HEK293 (cell line): ENCODE measurements at regions not wholly inside any gene's neighbourhood (a gene's known extent, or its start where the extent isn't known, plus 50 kb on each side); places are given as distances from the start of the nearest gene placed in this dataset.

Source experiments
- CTCF ChIA-PET: fragments of 350-600 bp; formaldehyde crosslinking; extraction: SDS; loops from one replicate; lab custom pipeline; 2021; ENCODE audit warnings: antibody characterized with exemption; lab: Yijun Ruan, JAX
- POLR2A ChIA-PET: fragments of 300-600 bp; formaldehyde crosslinking; extraction: SDS; loops from one replicate; lab custom pipeline; 2020; ENCODE audit warnings: antibody characterized with exemption, inconsistent platforms; lab: Yijun Ruan, JAX
- H3K27ac ChIP-seq: fragments of 200-500 bp; sonication (Bioruptor generic); 2 replicates; pipeline ENCODE4 v1.5.1; 2014; ENCODE audit warnings: low read depth, low read length, control low read depth, inconsistent platforms; ENCODE audit errors: extremely low read depth
- H3K36me3 ChIP-seq, 2 experiments: fragments of 200-500 bp in 1 of 2; sonication (Bioruptor generic) in 1 of 2; 1 replicate in 1 of 2; 2 replicates in 1 of 2; pipeline ENCODE4 v1.5.1; 2014 to 2017; ENCODE audit warnings: inconsistent platforms in 2 of 2, low read length in 2 of 2; ENCODE audit not compliant: control insufficient read depth in 2 of 2, insufficient read depth in 1 of 2
- H3K4me1 ChIP-seq: fragments of 200-500 bp; sonication (Bioruptor generic); 2 replicates; pipeline ENCODE4 v1.5.1; 2014; ENCODE audit warnings: mild to moderate bottlenecking, low read length, inconsistent platforms; ENCODE audit not compliant: control insufficient read depth, insufficient read depth
- H3K4me3 ChIP-seq: 2 replicates; pipeline ENCODE4 v1.5.1; 2011; ENCODE audit warnings: low read depth, mild to moderate bottlenecking, control low read depth, low read length, moderate library complexity
- H3K9me3 ChIP-seq: fragments of 200-500 bp; sonication (Bioruptor generic); 2 replicates; pipeline ENCODE4 v1.5.1; 2014; ENCODE audit warnings: low read depth, low read length, inconsistent platforms; ENCODE audit not compliant: control insufficient read depth, insufficient read depth
- GLI2 ChIP-seq: fragments of 450-650 bp; formaldehyde crosslinking; IDR thresholded peaks from 2 replicates; pipeline ENCODE4; 2017; ENCODE audit warnings: missing biosample characterization, missing genetic modification characterization, low read depth, borderline replicate concordance
- HOXD13 ChIP-seq: sonication (generic); formaldehyde crosslinking; IDR thresholded peaks from 2 replicates; pipeline ENCODE4 v1.8.0; 2022; ENCODE audit warnings: missing genetic modification reagents, borderline replicate concordance
- KLF16 ChIP-seq: fragments of 450-650 bp; formaldehyde crosslinking; IDR thresholded peaks from 2 replicates; pipeline ENCODE4 v1.5.1; 2017; ENCODE audit warnings: missing biosample characterization, missing genetic modification characterization
- PBX3 ChIP-seq: sonication (generic); formaldehyde crosslinking; IDR thresholded peaks from 2 replicates; pipeline ENCODE4 v1.8.1; 2022; ENCODE audit warnings: mild to moderate bottlenecking, moderate library complexity, missing genetic modification reagents
- REPIN1 ChIP-seq: fragments of 450-650 bp; formaldehyde crosslinking; IDR thresholded peaks from 2 replicates; pipeline ENCODE4 v1.5.1; 2017; ENCODE audit warnings: missing biosample characterization, missing genetic modification characterization, low read depth
- SP2 ChIP-seq: fragments of 450-650 bp; formaldehyde crosslinking; IDR thresholded peaks from 2 replicates; pipeline ENCODE4 v1.5.1; 2016; ENCODE audit warnings: missing biosample characterization, missing genetic modification characterization
- ZBTB1 ChIP-seq: fragments of 450-650 bp; formaldehyde crosslinking; IDR thresholded peaks from 2 replicates; pipeline ENCODE4 v1.5.1; 2016; ENCODE audit warnings: missing biosample characterization, missing genetic modification characterization
- ZNF114 ChIP-seq: fragments of 450-650 bp; formaldehyde crosslinking; IDR thresholded peaks from 2 replicates; pipeline ENCODE4 v1.5.0; 2017; ENCODE audit warnings: missing biosample characterization, missing genetic modification characterization
- ZNF138 ChIP-seq: fragments of 450-650 bp; formaldehyde crosslinking; IDR thresholded peaks from 2 replicates; pipeline ENCODE4 v1.5.1; 2016; ENCODE audit warnings: missing biosample characterization, missing genetic modification characterization, borderline replicate concordance
- ZNF248 ChIP-seq: fragments of 450-650 bp; formaldehyde crosslinking; IDR thresholded peaks from 2 replicates; pipeline ENCODE4 v1.5.1; 2017; ENCODE audit warnings: missing biosample characterization, missing genetic modification characterization
- ZNF354C ChIP-seq: fragments of 450-650 bp; formaldehyde crosslinking; IDR thresholded peaks from 2 replicates; pipeline ENCODE4 v1.5.1; 2016; ENCODE audit warnings: missing biosample characterization, missing genetic modification characterization, low read depth, borderline replicate concordance
- ZNF423 ChIP-seq: fragments of 450-650 bp; formaldehyde crosslinking; IDR thresholded peaks from 2 replicates; pipeline ENCODE4 v1.5.1; 2016; ENCODE audit warnings: missing biosample characterization, missing genetic modification characterization
- ZNF530 ChIP-seq: fragments of 450-650 bp; formaldehyde crosslinking; IDR thresholded peaks from 2 replicates; pipeline ENCODE4 v1.5.1; 2016; ENCODE audit warnings: low read depth, missing biosample characterization, missing genetic modification characterization
- ZNF626 ChIP-seq: fragments of 450-650 bp; sonication (Bioruptor Pico); formaldehyde crosslinking; IDR thresholded peaks from 2 replicates; pipeline ENCODE4 v1.5.1; 2018; ENCODE audit warnings: missing biosample characterization, missing genetic modification characterization, inconsistent platforms
- ZNF664 ChIP-seq: fragments of 450-650 bp; formaldehyde crosslinking; IDR thresholded peaks from 2 replicates; pipeline ENCODE4 v1.5.1; 2016; ENCODE audit warnings: missing biosample characterization, missing genetic modification characterization
- ZNF692 ChIP-seq: fragments of 450-650 bp; formaldehyde crosslinking; IDR thresholded peaks from 2 replicates; pipeline ENCODE4 v1.5.1; 2016; ENCODE audit warnings: missing biosample characterization, missing genetic modification characterization
- ZNF792 ChIP-seq: fragments of 450-650 bp; formaldehyde crosslinking; IDR thresholded peaks from 2 replicates; pipeline ENCODE4 v1.5.1; 2016; ENCODE audit warnings: missing biosample characterization, missing genetic modification characterization
- TF ChIP-seq, protein P1 (sequence below): fragments of 450-650 bp; formaldehyde crosslinking; conservative IDR thresholded peaks from 2 replicates; pipeline ENCODE4 v1.5.1; 2016; ENCODE audit warnings: low read depth, missing biosample characterization, missing genetic modification characterization
- TF ChIP-seq, protein P2 (sequence below): fragments of 450-650 bp; formaldehyde crosslinking; IDR thresholded peaks from 2 replicates; pipeline ENCODE4 v1.5.1; 2016; ENCODE audit warnings: missing biosample characterization, missing genetic modification characterization
- TF ChIP-seq, protein P3 (sequence below): fragments of 450-650 bp; formaldehyde crosslinking; IDR thresholded peaks from 2 replicates; pipeline ENCODE4; 2016; ENCODE audit warnings: missing biosample characterization, missing genetic modification characterization
- TF ChIP-seq, protein P4 (sequence below): fragments of 450-650 bp; formaldehyde crosslinking; conservative IDR thresholded peaks from 2 replicates; pipeline ENCODE4 v1.5.1; 2016; ENCODE audit warnings: low read depth, missing biosample characterization, missing genetic modification characterization

DNA sequence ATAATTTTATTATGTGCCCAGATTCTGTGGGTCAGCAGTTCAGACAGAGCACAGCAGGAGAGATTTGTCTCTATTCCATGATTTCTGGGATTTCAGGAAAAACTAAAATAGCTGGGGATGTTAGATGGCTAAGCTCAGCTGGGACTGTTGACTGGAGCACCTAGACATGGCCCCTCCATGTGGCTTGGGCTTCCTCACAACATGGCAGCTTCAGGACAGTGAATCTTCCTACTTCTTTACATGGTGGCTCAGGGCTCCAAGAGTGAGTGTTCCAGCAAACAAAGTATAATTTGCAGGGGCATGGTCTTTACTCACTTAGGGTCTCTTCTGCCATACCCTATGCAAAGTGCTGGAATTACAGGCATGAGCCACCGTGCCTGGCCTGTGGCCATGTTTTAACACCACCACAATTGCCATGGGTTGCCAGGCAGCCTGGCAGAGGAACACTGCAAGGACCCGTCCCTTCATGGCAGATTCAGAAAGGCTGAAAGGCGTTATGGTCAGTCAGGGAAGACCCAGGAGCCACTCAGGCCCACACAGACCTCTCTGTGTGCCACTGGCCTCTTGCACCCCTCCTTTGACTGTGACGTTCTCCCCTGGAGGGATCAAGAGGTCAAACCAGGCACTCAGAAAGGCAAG lies 50.8 kb upstream of the ZMIZ1 start (continued):
- TF ChIP-seq, protein P1, sequence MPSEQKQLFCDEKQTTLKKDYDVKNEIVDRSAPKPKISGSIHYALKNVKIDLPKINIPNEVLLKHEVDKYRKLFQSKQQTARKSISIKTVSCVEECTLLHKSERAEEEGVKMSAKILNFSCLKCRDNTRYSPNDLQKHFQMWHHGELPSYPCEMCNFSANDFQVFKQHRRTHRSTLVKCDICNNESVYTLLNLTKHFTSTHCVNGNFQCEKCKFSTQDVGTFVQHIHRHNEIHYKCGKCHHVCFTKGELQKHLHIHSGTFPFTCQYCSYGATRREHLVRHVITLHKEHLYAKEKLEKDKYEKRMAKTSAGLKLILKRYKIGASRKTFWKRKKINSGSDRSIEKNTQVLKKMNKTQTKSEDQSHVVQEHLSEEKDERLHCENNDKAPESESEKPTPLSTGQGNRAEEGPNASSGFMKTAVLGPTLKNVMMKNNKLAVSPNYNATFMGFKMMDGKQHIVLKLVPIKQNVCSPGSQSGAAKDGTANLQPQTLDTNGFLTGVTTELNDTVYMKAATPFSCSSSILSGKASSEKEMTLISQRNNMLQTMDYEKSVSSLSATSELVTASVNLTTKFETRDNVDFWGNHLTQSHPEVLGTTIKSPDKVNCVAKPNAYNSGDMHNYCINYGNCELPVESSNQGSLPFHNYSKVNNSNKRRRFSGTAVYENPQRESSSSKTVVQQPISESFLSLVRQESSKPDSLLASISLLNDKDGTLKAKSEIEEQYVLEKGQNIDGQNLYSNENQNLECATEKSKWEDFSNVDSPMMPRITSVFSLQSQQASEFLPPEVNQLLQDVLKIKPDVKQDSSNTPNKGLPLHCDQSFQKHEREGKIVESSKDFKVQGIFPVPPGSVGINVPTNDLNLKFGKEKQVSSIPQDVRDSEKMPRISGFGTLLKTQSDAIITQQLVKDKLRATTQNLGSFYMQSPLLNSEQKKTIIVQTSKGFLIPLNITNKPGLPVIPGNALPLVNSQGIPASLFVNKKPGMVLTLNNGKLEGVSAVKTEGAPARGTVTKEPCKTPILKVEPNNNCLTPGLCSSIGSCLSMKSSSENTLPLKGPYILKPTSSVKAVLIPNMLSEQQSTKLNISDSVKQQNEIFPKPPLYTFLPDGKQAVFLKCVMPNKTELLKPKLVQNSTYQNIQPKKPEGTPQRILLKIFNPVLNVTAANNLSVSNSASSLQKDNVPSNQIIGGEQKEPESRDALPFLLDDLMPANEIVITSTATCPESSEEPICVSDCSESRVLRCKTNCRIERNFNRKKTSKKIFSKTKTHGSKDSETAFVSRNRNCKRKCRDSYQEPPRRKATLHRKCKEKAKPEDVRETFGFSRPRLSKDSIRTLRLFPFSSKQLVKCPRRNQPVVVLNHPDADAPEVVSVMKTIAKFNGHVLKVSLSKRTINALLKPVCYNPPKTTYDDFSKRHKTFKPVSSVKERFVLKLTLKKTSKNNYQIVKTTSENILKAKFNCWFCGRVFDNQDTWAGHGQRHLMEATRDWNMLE (tag by site-specific recombination), result no peak
- TF ChIP-seq ZNF692 (tag by site-specific recombination) (no peak), REPIN1 (tag by site-specific recombination) (no peak), ZNF792 (tag by site-specific recombination) (no peak), KLF16 (tag by site-specific recombination) (no peak), ZBTB1 (tag by site-specific recombination) (no peak), ZNF664 (tag by site-specific recombination) (no peak), ZNF354C (tag by site-specific recombination) (no peak)

DNA sequence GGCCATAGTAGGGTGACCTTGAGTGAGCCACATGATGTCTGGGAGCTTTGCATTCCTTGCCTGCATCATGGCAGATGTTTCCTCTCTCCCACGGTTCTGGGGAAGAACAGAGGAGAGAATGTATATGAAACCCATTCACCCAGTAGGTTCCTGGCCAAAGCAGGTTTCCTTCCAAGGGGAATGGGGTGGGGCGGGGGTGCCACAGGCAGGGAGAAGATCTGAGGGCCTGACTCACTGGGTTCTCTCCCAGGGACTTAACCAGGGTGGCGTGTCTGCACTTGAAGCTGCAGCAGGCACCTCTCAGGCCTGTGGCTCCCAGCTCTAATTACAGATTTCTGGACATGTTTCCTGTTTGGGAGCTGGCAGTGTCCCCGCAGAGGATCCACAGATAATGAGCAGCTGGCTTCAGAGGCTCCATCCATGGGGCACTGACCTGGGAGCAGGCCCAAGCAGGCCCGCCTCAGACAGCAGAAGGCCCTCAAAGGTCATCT lies 50.2 kb upstream of the ZMIZ1 start:
- Histone ChIP-seq H3K36me3 (no peaks in the 10 kb centered on the region), H3K27ac (no peak overlapping the region), H3K4me1 (no peaks in the 10 kb centered on the region), H3K9me3 (no peaks in the 10 kb centered on the region), H3K4me3 (no peak overlapping the region)
- ChIA-PET POLR2A (no interaction called here), CTCF (interaction anchor here (0.7 kb wide), 1 partner anchor 43 kb away, joined by 3 read pairs; no protein-coding TSS in a partner anchor)
- TF ChIP-seq ZNF114 (no peak), ZNF626 (tag by site-specific recombination) (no peak), ZNF530 (no peak), ZNF248 (no peak), SP2 (tag by site-specific recombination) (no peak), GLI2 (tag by site-specific recombination) (no peak), HOXD13 (CRISPR knock-in tag) (no peak), PBX3 (no peak), ZNF423 (tag by site-specific recombination) (no peak), ZNF138 (no peak)
- TF ChIP-seq, protein P2, sequence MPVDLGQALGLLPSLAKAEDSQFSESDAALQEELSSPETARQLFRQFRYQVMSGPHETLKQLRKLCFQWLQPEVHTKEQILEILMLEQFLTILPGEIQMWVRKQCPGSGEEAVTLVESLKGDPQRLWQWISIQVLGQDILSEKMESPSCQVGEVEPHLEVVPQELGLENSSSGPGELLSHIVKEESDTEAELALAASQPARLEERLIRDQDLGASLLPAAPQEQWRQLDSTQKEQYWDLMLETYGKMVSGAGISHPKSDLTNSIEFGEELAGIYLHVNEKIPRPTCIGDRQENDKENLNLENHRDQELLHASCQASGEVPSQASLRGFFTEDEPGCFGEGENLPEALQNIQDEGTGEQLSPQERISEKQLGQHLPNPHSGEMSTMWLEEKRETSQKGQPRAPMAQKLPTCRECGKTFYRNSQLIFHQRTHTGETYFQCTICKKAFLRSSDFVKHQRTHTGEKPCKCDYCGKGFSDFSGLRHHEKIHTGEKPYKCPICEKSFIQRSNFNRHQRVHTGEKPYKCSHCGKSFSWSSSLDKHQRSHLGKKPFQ (tag by site-specific recombination), result no peak
- TF ChIP-seq, protein P3, sequence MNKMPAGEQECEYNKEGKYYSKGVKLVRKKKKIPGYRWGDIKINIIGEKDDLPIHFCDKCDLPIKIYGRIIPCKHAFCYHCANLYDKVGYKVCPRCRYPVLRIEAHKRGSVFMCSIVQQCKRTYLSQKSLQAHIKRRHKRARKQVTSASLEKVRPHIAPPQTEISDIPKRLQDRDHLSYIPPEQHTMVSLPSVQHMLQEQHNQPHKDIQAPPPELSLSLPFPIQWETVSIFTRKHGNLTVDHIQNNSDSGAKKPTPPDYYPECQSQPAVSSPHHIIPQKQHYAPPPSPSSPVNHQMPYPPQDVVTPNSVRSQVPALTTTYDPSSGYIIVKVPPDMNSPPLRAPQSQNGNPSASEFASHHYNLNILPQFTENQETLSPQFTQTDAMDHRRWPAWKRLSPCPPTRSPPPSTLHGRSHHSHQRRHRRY, result no peak
- TF ChIP-seq, protein P4, sequence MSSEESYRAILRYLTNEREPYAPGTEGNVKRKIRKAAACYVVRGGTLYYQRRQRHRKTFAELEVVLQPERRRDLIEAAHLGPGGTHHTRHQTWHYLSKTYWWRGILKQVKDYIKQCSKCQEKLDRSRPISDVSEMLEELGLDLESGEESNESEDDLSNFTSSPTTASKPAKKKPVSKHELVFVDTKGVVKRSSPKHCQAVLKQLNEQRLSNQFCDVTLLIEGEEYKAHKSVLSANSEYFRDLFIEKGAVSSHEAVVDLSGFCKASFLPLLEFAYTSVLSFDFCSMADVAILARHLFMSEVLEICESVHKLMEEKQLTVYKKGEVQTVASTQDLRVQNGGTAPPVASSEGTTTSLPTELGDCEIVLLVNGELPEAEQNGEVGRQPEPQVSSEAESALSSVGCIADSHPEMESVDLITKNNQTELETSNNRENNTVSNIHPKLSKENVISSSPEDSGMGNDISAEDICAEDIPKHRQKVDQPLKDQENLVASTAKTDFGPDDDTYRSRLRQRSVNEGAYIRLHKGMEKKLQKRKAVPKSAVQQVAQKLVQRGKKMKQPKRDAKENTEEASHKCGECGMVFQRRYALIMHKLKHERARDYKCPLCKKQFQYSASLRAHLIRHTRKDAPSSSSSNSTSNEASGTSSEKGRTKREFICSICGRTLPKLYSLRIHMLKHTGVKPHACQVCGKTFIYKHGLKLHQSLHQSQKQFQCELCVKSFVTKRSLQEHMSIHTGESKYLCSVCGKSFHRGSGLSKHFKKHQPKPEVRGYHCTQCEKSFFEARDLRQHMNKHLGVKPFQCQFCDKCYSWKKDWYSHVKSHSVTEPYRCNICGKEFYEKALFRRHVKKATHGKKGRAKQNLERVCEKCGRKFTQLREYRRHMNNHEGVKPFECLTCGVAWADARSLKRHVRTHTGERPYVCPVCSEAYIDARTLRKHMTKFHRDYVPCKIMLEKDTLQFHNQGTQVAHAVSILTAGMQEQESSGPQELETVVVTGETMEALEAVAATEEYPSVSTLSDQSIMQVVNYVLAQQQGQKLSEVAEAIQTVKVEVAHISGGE (tag by site-specific recombination), result no peak
